Osteoblast (primary cell): ENCODE measurements at regions not wholly inside any gene's neighbourhood (a gene's known extent, or its start where the extent isn't known, plus 50 kb on each side); places are given as distances from the start of the nearest gene placed in this dataset.

ENCODE experiments used
- DNase-seq: peaks from one replicate; pipeline ENCODE4 v3.0.0; 2011; ENCODE audit warnings: low spot score, mixed read lengths; ENCODE audit not compliant: insufficient read length; ENCODE audit errors: missing footprints
- H2AFZ ChIP-seq: 2 replicates; pipeline ENCODE4 v1.6.0; 2011; ENCODE audit warnings: mild to moderate bottlenecking, low read length
- H3K27ac ChIP-seq: 2 replicates; pipeline ENCODE4 v1.5.1; 2011; ENCODE audit warnings: mild to moderate bottlenecking, low read depth, low read length, moderate library complexity
- H3K27me3 ChIP-seq: 2 replicates; pipeline ENCODE4 v1.6.0; 2012; ENCODE audit warnings: mild to moderate bottlenecking, control low read depth, inconsistent platforms, low read length, moderate library complexity; ENCODE audit not compliant: insufficient read depth
- H3K36me3 ChIP-seq: 2 replicates; pipeline ENCODE4 v1.5.1; 2011; ENCODE audit warnings: mild to moderate bottlenecking, low read length, control low read depth, moderate library complexity; ENCODE audit not compliant: insufficient read depth
- H3K4me1 ChIP-seq: 2 replicates; pipeline ENCODE4 v1.5.1; 2011; ENCODE audit warnings: mild to moderate bottlenecking, low read length, control low read depth, moderate library complexity; ENCODE audit not compliant: insufficient read depth
- H3K4me2 ChIP-seq: 2 replicates; pipeline ENCODE4 v1.6.0; 2011; ENCODE audit warnings: mild to moderate bottlenecking, low read length; ENCODE audit not compliant: insufficient read depth
- H3K4me3 ChIP-seq: fragments of 200-600 bp; sonication (generic); 3 replicates; pipeline ENCODE4 v1.5.1; 2012; ENCODE audit warnings: mild to moderate bottlenecking, low read length, inconsistent platforms; ENCODE audit not compliant: insufficient read depth
- H3K79me2 ChIP-seq: 2 replicates; pipeline ENCODE4 v1.6.0; 2012; ENCODE audit warnings: mild to moderate bottlenecking, low read length, control low read depth, inconsistent platforms; ENCODE audit not compliant: insufficient read depth
- H3K9me3 ChIP-seq: 2 replicates; pipeline ENCODE4 v1.5.1; 2011; ENCODE audit warnings: low read depth, low read length, control low read depth
- H4K20me1 ChIP-seq: 2 replicates; pipeline ENCODE4 v1.6.0; 2012; ENCODE audit warnings: mild to moderate bottlenecking, low read length, control low read depth; ENCODE audit not compliant: insufficient read depth
- TF ChIP-seq, protein P1 (sequence below): IDR thresholded peaks from 2 replicates; pipeline ENCODE4 v1.5.1; 2011; ENCODE audit warnings: mild to moderate bottlenecking, low read depth, low read length, moderate library complexity; ENCODE audit errors: extremely low read depth

GRCh38 chrX:117134983-117135382 lies 672.2 kb upstream of the CT83 start:
- Histone ChIP-seq H3K27ac (no peak overlapping the region), H3K4me2 (no peak overlapping the region), H4K20me1 (no peaks in the 10 kb centered on the region), H3K4me3 (no peak overlapping the region), H3K36me3 (no peaks in the 10 kb centered on the region), H3K4me1 (no peaks in the 10 kb centered on the region), H3K9me3 (no peaks in the 10 kb centered on the region), H3K27me3 (no peaks in the 10 kb centered on the region), H3K79me2 (no peaks in the 10 kb centered on the region), H2AFZ (no peak overlapping the region)
- no peak for DNase-seq
- TF ChIP-seq, protein P1, sequence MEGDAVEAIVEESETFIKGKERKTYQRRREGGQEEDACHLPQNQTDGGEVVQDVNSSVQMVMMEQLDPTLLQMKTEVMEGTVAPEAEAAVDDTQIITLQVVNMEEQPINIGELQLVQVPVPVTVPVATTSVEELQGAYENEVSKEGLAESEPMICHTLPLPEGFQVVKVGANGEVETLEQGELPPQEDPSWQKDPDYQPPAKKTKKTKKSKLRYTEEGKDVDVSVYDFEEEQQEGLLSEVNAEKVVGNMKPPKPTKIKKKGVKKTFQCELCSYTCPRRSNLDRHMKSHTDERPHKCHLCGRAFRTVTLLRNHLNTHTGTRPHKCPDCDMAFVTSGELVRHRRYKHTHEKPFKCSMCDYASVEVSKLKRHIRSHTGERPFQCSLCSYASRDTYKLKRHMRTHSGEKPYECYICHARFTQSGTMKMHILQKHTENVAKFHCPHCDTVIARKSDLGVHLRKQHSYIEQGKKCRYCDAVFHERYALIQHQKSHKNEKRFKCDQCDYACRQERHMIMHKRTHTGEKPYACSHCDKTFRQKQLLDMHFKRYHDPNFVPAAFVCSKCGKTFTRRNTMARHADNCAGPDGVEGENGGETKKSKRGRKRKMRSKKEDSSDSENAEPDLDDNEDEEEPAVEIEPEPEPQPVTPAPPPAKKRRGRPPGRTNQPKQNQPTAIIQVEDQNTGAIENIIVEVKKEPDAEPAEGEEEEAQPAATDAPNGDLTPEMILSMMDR: no peak

GRCh38 chrX:117120700-117121099 lies 657.9 kb upstream of the CT83 start:
- H3K36me3 ChIP-seq: no peaks in the 10 kb centered on the region
- H3K79me2 ChIP-seq: no peaks in the 10 kb centered on the region
- H3K4me3 ChIP-seq: no peak overlapping the region
- no peaks in the 10 kb centered on the region for H3K27me3 ChIP-seq
- H3K27ac ChIP-seq: no peak overlapping the region
- no peak for DNase-seq
- H3K9me3 ChIP-seq: no peaks in the 10 kb centered on the region
- TF ChIP-seq, protein P1: no peak
- H3K4me2 ChIP-seq: no peak overlapping the region
- no peak overlapping the region for H2AFZ ChIP-seq
- H3K4me1 ChIP-seq: no peaks in the 10 kb centered on the region
- no peaks in the 10 kb centered on the region for H4K20me1 ChIP-seq

DNA sequence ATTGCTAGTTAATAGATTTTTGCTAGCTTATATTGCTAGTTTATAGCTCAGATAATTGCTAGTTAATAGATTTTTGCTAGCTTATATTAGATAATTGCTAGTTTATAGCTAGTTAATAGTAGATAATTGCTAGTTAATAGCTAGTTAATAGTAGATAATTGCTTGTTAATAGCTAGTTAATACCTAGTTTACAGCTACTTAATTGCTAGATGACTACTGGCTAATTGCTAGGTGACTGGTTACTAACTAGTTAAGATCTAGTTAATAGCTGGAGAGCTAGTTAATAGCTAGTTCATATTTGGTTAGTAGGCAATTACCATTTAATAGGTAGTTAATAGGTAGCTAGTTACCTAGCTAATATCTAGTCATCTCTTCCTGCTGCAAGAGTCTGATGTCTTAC lies 633.8 kb upstream of the CT83 start:
- Histone ChIP-seq H3K4me2 (no peak overlapping the region), H3K36me3 (no peaks in the 10 kb centered on the region), H3K9me3 (peaks cover 5% of the 10 kb centered on the region), H3K4me1 (no peaks in the 10 kb centered on the region), H3K4me3 (no peak overlapping the region), H4K20me1 (no peaks in the 10 kb centered on the region), H3K27me3 (no peaks in the 10 kb centered on the region), H3K27ac (no peak overlapping the region), H2AFZ (no peak overlapping the region), H3K79me2 (no peaks in the 10 kb centered on the region)
- no peak for DNase-seq
- TF ChIP-seq, protein P1: no peak

DNA sequence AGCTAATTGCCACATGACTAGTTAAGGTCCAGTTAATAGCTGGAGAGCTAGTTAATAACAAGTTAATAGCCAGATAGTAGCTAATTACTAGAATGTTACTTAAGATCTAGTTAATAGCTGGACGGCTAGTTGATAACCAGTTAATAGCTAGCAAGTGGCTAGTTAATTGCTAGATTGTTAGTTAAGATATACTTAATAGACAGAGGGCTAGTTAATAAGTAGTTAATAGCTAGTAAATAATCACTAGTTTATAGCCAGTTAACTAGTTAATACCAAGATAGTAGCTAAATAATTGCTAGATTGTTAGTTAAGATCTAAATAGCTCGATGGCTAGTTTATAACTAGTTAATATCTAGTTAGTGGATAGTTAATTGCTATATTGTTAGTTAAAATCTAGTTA lies 632.6 kb upstream of the CT83 start:
- Histone ChIP-seq H3K27ac (no peak overlapping the region), H3K9me3 (peaks cover 3% of the 10 kb centered on the region), H4K20me1 (no peaks in the 10 kb centered on the region), H3K4me3 (no peak overlapping the region), H3K79me2 (no peaks in the 10 kb centered on the region), H3K27me3 (no peaks in the 10 kb centered on the region), H3K4me1 (no peaks in the 10 kb centered on the region), H3K36me3 (no peaks in the 10 kb centered on the region), H3K4me2 (no peak overlapping the region), H2AFZ (no peak overlapping the region)
- TF ChIP-seq, protein P1: no peak
- no peak for DNase-seq
